ELR (cell line): ENCODE measurements at regions not wholly inside any gene's neighbourhood (a gene's known extent, or its start where the extent isn't known, plus 50 kb on each side); places are given as distances from the start of the nearest gene placed in this dataset.
"Not testable (repeated sequence)": the region's sequence is repeated elsewhere in the genome, so short reads cannot be mapped to it uniquely, and the experiment has no call there.

Experiments
- DNase-seq: peaks from one replicate; pipeline ENCODE4 v3.0.0-alpha.2; 2015; ENCODE audit warnings: low read depth

GRCh38 chr4:142897518-142897917, 51.4 kb upstream of the INPP4B start:
- DNase-seq: not testable (repeated sequence)

DNA sequence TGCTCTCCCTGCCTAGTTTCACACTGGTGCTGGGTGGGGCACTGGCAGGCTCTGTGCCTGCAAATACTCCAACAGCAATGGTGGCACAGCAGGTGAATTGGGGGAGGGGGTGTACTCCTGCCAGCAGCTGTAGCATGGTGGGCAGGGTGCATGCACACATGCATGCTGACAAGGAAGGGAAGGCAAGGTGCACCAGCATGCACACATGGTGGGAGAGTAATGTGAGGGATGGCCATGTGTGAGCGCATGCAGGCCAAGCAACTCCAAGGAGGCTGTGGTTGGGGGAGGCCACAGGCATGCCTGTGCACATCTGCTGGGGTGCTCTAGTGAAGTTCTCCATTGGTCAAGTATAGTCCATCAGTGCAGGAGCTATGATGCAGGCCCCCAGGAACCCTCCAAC, 54.5 kb upstream of the INPP4B start:
- DNase-seq: no peak

DNA sequence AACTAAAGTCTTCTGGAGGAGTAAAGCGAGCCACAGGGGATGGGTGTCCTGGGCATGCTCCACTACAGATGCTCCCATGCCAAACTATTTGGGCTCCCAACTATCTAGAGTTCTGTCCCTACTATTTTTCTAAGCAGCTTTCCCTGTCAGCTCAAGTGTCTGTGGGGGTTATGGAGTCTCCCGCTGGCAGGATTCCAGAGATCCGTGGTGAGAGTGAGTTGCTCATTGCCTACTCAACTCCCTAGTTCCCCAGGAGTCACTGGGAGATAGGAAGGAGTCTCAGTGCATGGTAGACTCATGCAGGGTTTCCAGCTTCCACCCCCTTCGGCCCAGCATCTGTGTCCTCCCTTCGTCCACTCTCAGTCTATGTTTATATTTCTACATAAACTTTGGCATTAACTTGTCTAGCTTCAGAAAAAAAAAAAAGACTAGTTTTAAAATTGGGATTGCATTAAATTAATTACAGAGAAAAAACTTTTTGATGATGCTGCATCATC, 55.1 kb upstream of the INPP4B start:
- DNase-seq: peak; percentile 42

- DNase-seq: not testable (repeated sequence)
Observed at GRCh38 chr4:142903617-142904016, 57.5 kb upstream of the INPP4B start.

DNA sequence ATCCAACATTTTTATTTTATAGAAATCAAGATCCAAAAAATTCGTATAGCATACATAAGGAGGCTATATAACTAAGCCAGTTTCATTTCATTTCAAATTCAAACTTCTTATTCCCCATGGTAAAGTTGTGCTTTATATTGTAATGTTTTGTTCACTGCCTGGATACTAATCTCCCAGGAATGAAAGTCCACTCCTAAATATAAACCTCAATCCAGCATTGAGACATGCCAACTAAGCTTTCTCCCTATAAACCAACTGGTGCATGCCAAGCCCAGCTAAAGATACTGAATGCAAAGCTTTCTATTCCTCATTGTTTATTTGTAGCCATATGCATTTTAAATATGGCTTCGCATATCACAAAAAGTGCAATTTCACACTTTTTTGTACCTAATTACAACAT, 63.8 kb upstream of the INPP4B start:
- no peak for DNase-seq

GRCh38 chr4:142913034-142913433, 66.9 kb upstream of the INPP4B start:
- no peak for DNase-seq

GRCh38 chr4:142913461-142914030, 67.4 kb upstream of the INPP4B start:
- DNase-seq: peak; percentile 6

- DNase-seq: no peak
Observed at GRCh38 chr4:142917678-142918077, 71.6 kb upstream of the INPP4B start.

DNA sequence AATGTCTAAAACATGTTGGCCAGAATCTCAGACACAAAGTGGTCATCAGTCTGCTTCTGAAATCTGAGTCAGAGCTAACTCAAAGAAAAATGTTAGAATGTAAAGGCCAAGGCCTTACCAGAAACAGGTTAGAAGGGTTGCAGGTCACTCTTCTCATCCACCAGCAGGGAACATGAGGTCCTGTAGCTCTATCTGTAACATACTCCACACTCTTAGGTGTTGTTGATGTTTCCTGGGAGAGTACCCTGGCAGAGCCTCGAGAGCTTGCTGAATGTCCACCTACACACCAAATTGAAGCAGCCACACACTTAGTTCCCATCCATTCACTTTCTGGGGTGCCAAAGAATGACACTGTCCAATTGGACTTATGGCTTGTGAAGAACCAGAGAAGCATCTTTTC, 76.6 kb upstream of the INPP4B start:
- DNase-seq: no peak

DNA sequence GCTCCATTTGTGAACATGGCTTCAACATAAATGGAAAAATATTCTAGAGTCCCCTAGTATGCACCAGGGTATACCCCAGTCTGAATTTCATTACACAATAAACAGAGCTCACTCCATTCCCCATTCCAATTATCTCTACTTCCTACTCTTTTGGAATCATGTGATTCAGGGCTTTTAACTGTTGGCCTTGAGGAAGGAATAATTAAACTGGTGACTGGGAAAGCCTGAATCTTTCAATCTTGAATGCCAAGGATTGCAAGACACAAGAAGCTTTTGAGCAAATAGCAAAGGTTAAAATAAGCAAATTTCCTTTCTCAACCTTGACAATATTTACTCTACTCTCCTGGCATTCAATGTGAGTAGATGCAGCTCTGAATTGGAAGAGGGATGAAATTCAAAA, 77.5 kb upstream of the INPP4B start:
- no peak for DNase-seq

GRCh38 chr4:142925161-142925560, 79.1 kb upstream of the INPP4B start:
- DNase-seq: no peak

GRCh38 chr4:142927721-142928120, 81.6 kb upstream of the INPP4B start:
- DNase-seq: no peak

DNA sequence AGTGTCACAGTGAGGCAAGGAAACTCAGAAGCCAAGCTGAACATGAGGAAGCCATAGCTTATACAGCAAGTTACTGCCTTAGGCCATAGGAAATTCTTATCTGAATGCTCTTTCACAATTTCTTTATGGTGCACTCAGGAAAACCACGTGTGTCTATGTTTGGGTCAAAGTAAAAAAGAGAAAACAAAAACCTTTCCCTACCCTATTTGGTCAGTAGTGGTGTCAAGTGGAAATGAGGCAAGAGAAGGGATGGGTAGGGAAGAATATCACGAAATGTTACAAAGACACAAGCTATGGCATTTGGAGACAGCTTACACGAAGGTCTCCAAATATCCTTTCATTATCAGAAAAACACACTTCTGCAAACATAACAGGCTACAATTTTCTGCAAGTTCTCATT, 83.4 kb upstream of the INPP4B start:
- DNase-seq: no peak

GRCh38 chr4:142933207-142933606, 87.1 kb upstream of the INPP4B start:
- peak; percentile 25 for DNase-seq

DNA sequence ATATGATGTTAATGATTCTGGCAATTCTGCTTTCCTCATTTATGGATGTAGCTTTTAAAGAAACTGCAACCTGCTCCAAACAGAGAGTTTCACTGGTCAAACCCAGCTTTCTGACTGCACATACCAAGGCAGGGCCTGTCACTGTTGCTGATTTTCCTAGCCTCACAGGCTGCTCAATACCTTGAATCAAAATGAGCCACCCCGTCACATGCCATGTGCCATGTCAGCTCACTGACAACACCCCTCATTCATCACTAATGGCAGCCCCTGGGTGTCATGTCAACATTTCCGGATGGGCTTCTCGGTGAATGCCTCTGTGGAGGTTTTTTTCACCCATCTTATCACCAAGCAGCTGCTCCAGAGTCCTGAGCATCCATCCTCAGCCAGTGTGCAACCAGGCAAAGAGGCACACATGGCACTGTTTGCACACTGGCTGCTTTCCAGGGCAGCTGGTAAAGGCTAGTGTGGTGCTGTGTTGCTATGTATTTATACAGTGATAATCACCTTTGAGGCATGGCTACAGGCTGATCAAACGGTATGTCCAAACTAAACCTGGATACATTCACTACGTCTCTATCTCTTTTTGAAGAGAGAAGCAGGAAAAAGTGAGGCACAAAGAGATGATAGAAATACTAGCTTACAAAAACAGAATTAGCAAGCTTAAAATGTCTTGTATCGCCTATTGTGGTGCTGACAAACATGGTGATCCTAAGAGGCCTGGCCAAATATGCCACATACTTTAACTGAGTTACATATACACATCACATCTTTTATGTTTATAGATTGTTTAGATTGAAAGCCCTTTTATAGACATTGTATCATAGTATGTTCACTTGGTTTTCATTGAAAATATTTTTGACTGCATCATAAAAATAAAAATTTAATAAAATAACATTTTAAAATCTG, 94.6 kb upstream of the INPP4B start:
- DNase-seq: no peak

- no peak for DNase-seq
Observed at GRCh38 chr4:142944565-142944964, 98.5 kb upstream of the INPP4B start.

- DNase-seq: no peak
Observed at GRCh38 chr4:142952821-142953580, 106.9 kb upstream of the INPP4B start.

- no peak for DNase-seq
Observed at GRCh38 chr4:142954415-142954814, 108.3 kb upstream of the INPP4B start.

- no peak for DNase-seq
Observed at GRCh38 chr4:142955501-142955900, 109.4 kb upstream of the INPP4B start.

DNA sequence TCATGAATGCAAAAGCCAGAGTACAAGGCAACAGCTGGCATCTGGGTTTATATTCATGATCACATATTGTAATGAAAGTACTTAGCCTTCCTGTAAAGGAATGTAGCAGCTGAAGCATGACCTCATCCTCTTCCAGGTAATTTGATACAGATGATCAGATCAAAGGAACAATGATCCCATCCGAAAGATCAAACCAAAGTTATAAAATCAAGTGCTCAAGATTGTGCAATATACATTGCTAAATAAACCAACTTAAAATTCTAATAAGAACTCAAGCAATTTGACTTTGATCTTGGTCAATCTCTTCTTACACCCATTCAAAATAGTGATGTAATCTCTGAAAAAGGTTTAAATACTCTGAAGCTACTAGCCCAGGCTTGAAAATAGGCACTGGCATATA, 113.1 kb upstream of the INPP4B start:
- DNase-seq: no peak

- no peak for DNase-seq
Observed at GRCh38 chr4:142960126-142960525, 114.0 kb upstream of the INPP4B start.

- DNase-seq: no peak
Observed at GRCh38 chr4:142960867-142961644, 115.0 kb upstream of the INPP4B start.
